ENCODE measurements at regions not wholly inside any gene's neighbourhood (a gene's known extent, or its start where the extent isn't known, plus 50 kb on each side); places are given as distances from the start of the nearest gene placed in this dataset.
"Not testable (repeated sequence)": the region's sequence is repeated elsewhere in the genome, so short reads cannot be mapped to it uniquely, and the experiment has no call there.

DNA sequence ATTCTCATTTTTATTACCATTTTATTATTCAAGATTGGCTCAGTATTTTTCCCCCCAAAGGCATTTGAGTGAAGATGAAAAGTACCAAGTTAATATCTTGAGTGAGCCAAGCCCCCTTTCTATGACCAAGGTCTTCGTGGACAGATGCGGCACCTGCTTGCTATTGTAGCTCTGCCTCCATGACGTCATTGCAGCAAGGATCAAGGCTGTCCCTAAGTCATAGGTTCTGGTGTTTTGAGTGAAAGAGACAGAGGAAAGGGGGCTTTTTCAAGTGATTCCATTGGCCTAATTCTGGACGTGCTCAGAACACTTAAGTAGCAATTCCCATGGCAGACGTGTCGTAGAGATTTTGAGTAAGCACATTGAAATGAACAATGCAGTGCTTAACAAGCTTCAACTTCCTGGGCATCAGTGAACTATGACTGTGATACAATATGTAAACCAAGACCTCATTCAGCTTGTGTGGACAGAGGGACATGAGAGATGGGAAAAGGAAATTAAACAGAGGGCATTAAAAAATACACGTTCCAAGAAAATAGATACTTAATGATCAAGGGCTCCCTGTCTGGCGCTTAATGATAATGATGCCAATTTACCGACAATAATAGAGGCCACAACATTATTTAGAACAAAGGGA, 248.7 kb upstream of the NPVF start:
- H3K4me3 ChIP-seq (ENCODE audit: insufficient read depth, low read depth, low read length): no peak overlapping the region
- peaks cover 3% of the 10 kb centered on the region for H3K4me1 Mint-ChIP-seq (ENCODE audit: low read depth, unreplicated experiment)
- H3K9me3 Mint-ChIP-seq (ENCODE audit: unreplicated experiment): no peaks in the 10 kb centered on the region
- no peak overlapping the region for H3K4me2 ChIP-seq (ENCODE audit: low read length)
- no peak for TF ChIP-seq EZH2 (IDR thresholded peaks at IDR 0.05; ENCODE audit: insufficient read depth, low read length)
- TF ChIP-seq, protein P1, sequence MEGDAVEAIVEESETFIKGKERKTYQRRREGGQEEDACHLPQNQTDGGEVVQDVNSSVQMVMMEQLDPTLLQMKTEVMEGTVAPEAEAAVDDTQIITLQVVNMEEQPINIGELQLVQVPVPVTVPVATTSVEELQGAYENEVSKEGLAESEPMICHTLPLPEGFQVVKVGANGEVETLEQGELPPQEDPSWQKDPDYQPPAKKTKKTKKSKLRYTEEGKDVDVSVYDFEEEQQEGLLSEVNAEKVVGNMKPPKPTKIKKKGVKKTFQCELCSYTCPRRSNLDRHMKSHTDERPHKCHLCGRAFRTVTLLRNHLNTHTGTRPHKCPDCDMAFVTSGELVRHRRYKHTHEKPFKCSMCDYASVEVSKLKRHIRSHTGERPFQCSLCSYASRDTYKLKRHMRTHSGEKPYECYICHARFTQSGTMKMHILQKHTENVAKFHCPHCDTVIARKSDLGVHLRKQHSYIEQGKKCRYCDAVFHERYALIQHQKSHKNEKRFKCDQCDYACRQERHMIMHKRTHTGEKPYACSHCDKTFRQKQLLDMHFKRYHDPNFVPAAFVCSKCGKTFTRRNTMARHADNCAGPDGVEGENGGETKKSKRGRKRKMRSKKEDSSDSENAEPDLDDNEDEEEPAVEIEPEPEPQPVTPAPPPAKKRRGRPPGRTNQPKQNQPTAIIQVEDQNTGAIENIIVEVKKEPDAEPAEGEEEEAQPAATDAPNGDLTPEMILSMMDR (IDR thresholded peaks at IDR 0.05; ENCODE audit: insufficient read depth, low read depth, low read length): no peak
- no peaks in the 10 kb centered on the region for H3K36me3 Mint-ChIP-seq (ENCODE audit: low read depth, unreplicated experiment)
- no peak overlapping the region for H3K4me3 Mint-ChIP-seq (ENCODE audit: unreplicated experiment)
- no peaks in the 10 kb centered on the region for H3K4me1 ChIP-seq (ENCODE audit: insufficient read depth, low read length)
- H3K9ac ChIP-seq (ENCODE audit: low read length): no peak overlapping the region
- H3K27ac ChIP-seq (ENCODE audit: low read depth, low read length): no peak overlapping the region
- no peak overlapping the region for H3K27ac Mint-ChIP-seq (ENCODE audit: unreplicated experiment)
- H4K20me1 ChIP-seq (ENCODE audit: insufficient read depth, low read length): no peaks in the 10 kb centered on the region
- no peak overlapping the region for H2AFZ ChIP-seq (ENCODE audit: low read depth, low read length)
- DNase-seq (ENCODE audit: low read depth) (no peak), FAIRE-seq (no peak)
- no peaks in the 10 kb centered on the region for H3K36me3 ChIP-seq (ENCODE audit: insufficient read depth, low read length)
- peaks cover 17% of the 10 kb centered on the region for H3K27me3 Mint-ChIP-seq (ENCODE audit: low read depth, unreplicated experiment)
- no peaks in the 10 kb centered on the region for H3K79me2 ChIP-seq (ENCODE audit: insufficient read depth, low read length)
- H3K9me3 ChIP-seq (ENCODE audit: insufficient read depth, low read depth, low read length): no peaks in the 10 kb centered on the region
- H3K27me3 ChIP-seq (ENCODE audit: insufficient read depth, low read length): no peaks in the 10 kb centered on the region

DNA sequence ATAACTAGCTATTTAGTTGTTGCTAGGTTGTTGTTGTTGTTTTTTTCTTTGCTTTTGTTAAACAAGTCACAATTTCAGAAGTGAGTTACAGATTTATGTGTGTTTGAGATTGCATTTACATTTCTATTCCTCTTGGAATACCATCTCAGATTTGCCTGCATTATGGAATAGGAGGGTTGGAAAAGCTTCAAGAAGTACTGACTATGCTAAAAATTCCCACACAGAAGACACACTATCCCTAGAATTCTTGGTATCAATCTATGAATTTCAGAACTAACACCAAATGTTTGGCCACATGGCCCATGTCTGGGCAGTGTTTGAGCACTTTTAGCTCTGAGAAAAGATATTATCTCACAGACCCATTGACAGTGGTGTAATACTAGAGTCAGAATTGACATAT, 249.9 kb upstream of the NPVF start:
- not testable (repeated sequence) for DNase-seq (ENCODE audit: low read depth); H3K4me3 ChIP-seq (ENCODE audit: insufficient read depth, low read depth, low read length); H3K4me1 ChIP-seq (ENCODE audit: insufficient read depth, low read length); H3K36me3 ChIP-seq (ENCODE audit: insufficient read depth, low read length); H3K4me2 ChIP-seq (ENCODE audit: low read length); H3K4me3 Mint-ChIP-seq (ENCODE audit: unreplicated experiment); H3K79me2 ChIP-seq (ENCODE audit: insufficient read depth, low read length); FAIRE-seq; H3K9ac ChIP-seq (ENCODE audit: low read length); H3K27me3 Mint-ChIP-seq (ENCODE audit: low read depth, unreplicated experiment); H3K9me3 ChIP-seq (ENCODE audit: insufficient read depth, low read depth, low read length); H2AFZ ChIP-seq (ENCODE audit: low read depth, low read length); H3K27ac Mint-ChIP-seq (ENCODE audit: unreplicated experiment); H3K27me3 ChIP-seq (ENCODE audit: insufficient read depth, low read length); H3K9me3 Mint-ChIP-seq (ENCODE audit: unreplicated experiment); H3K36me3 Mint-ChIP-seq (ENCODE audit: low read depth, unreplicated experiment); H3K4me1 Mint-ChIP-seq (ENCODE audit: low read depth, unreplicated experiment); H3K27ac ChIP-seq (ENCODE audit: low read depth, low read length); H4K20me1 ChIP-seq (ENCODE audit: insufficient read depth, low read length)

DNA sequence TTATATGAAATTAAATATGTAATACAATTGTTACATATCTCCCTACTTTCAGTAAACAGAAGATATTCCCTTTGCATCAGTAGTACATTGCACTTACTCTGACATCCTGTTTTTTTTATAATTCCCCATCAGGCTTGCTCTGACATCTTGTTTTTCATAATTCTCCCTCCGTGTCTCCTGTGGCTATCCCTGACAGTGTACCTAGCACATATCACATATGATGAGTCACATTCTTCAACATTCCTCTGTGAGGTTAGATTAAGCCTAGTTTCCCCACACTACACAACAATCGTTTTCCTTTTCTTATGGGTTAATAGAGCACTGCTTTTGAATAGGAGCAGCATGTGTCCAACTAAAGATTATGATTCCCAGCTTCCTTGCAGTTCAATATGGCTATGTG, 250.6 kb upstream of the NPVF start:
- H3K79me2 ChIP-seq (ENCODE audit: insufficient read depth, low read length): no peaks in the 10 kb centered on the region
- H3K36me3 Mint-ChIP-seq (ENCODE audit: low read depth, unreplicated experiment): no peaks in the 10 kb centered on the region
- H3K9me3 ChIP-seq (ENCODE audit: insufficient read depth, low read depth, low read length): no peaks in the 10 kb centered on the region
- no peaks in the 10 kb centered on the region for H3K27me3 ChIP-seq (ENCODE audit: insufficient read depth, low read length)
- H3K27me3 Mint-ChIP-seq (ENCODE audit: low read depth, unreplicated experiment): peaks cover 1% of the 10 kb centered on the region
- no peaks in the 10 kb centered on the region for H3K9me3 Mint-ChIP-seq (ENCODE audit: unreplicated experiment)
- no peak overlapping the region for H3K4me2 ChIP-seq (ENCODE audit: low read length)
- TF ChIP-seq, protein P1 (IDR thresholded peaks at IDR 0.05; ENCODE audit: insufficient read depth, low read depth, low read length): no peak
- no peak for TF ChIP-seq EZH2 (IDR thresholded peaks at IDR 0.05; ENCODE audit: insufficient read depth, low read length)
- FAIRE-seq: no peak
- no peak overlapping the region for H3K9ac ChIP-seq (ENCODE audit: low read length)
- H3K4me1 Mint-ChIP-seq (ENCODE audit: low read depth, unreplicated experiment): peaks cover 3% of the 10 kb centered on the region
- no peak overlapping the region for H3K4me3 ChIP-seq (ENCODE audit: insufficient read depth, low read depth, low read length)
- H3K4me3 Mint-ChIP-seq (ENCODE audit: unreplicated experiment): no peak overlapping the region
- no peaks in the 10 kb centered on the region for H3K36me3 ChIP-seq (ENCODE audit: insufficient read depth, low read length)
- no peaks in the 10 kb centered on the region for H3K4me1 ChIP-seq (ENCODE audit: insufficient read depth, low read length)
- H3K27ac ChIP-seq (ENCODE audit: low read depth, low read length): no peak overlapping the region
- no peak for DNase-seq (ENCODE audit: low read depth)
- H2AFZ ChIP-seq (ENCODE audit: low read depth, low read length): no peak overlapping the region
- no peaks in the 10 kb centered on the region for H4K20me1 ChIP-seq (ENCODE audit: insufficient read depth, low read length)
- H3K27ac Mint-ChIP-seq (ENCODE audit: unreplicated experiment): no peak overlapping the region

Data from astrocyte (in vitro differentiated cells and primary cell).